C4-2B (cell line): ENCODE measurements at regions not wholly inside any gene's neighbourhood (a gene's known extent, or its start where the extent isn't known, plus 50 kb on each side); places are given as distances from the start of the nearest gene placed in this dataset.

Source experiments
- H3K27ac ChIP-seq: fragments of 450-650 bp; 2 replicates; pipeline ENCODE4 v1.5.1; 2017
- CTCF ChIP-seq: fragments of 450-650 bp; conservative IDR thresholded peaks from 2 replicates; pipeline ENCODE4 v1.5.1; 2017; ENCODE audit warnings: mild to moderate bottlenecking
- ZFX ChIP-seq: fragments of 450-650 bp; IDR thresholded peaks from 2 replicates; pipeline ENCODE4 v1.6.1; 2017

- no peak for TF ChIP-seq ZFX
- no peak for TF ChIP-seq CTCF
- H3K27ac ChIP-seq = no peak overlapping the region
These were observed 52.8 kb upstream of the EEPD1 start for GRCh38 chr7:36100226-36100625.

GRCh38 chr7:36100634-36101033 lies 52.4 kb upstream of the EEPD1 start:
- no peak overlapping the region for H3K27ac ChIP-seq
- TF ChIP-seq ZFX (no peak), CTCF (no peak)
